ENCODE measurements at regions not wholly inside any gene's neighbourhood (a gene's known extent, or its start where the extent isn't known, plus 50 kb on each side); places are given as distances from the start of the nearest gene placed in this dataset.

DNA sequence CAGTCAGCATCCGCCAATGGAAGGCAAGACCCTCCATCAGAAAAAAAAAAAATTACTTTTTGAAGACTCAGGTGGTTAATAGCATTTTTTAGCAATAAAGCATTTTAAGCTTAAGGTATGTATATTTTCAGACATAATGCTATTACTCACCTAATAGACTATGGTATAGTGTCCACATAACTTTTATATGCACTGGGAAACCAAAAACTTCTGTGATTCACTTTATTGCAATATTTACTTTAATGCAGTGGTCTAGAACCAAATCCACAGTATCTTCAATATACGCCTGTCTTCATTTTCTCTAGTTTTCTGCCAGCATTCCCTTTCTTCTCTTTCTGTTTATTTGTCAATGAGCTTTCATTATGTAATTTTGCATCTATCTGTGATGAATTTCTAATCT lies 418.1 kb downstream of the SLITRK6 start:
- no peak overlapping the region for H3K9ac ChIP-seq (ENCODE audit: low read depth, low read length, poor library complexity, severe bottlenecking)
- no peaks in the 10 kb centered on the region for H3K27me3 ChIP-seq (ENCODE audit: insufficient read depth, low read length, poor library complexity, severe bottlenecking)
- no peak overlapping the region for H2AFZ ChIP-seq (ENCODE audit: low read length)
- H3K36me3 ChIP-seq (ENCODE audit: insufficient read depth, low read length): no peaks in the 10 kb centered on the region
- H4K20me1 ChIP-seq (ENCODE audit: insufficient read depth, low read length, poor library complexity, severe bottlenecking): no peaks in the 10 kb centered on the region
- H3K4me3 ChIP-seq (ENCODE audit: low read length, poor library complexity, severe bottlenecking): no peak overlapping the region
- H3K9me2 ChIP-seq (replicated peaks; ENCODE audit: low read depth, low read length): no peaks in the 10 kb centered on the region
- peaks cover 18% of the 10 kb centered on the region for H3K4me1 ChIP-seq (ENCODE audit: insufficient read depth, low read length, poor library complexity, severe bottlenecking)
- no peak overlapping the region for H3K4me2 ChIP-seq (ENCODE audit: low read depth, low read length, poor library complexity, severe bottlenecking)
- H3F3A ChIP-seq (ENCODE audit: low read depth): no peaks in the 10 kb centered on the region
- H3K79me2 ChIP-seq (ENCODE audit: insufficient read depth, low read length): no peaks in the 10 kb centered on the region
- no peak for TF ChIP-seq EZH2phosphoT487 (IDR thresholded peaks at IDR 0.05; ENCODE audit: borderline replicate concordance)
- TF ChIP-seq, protein P1, sequence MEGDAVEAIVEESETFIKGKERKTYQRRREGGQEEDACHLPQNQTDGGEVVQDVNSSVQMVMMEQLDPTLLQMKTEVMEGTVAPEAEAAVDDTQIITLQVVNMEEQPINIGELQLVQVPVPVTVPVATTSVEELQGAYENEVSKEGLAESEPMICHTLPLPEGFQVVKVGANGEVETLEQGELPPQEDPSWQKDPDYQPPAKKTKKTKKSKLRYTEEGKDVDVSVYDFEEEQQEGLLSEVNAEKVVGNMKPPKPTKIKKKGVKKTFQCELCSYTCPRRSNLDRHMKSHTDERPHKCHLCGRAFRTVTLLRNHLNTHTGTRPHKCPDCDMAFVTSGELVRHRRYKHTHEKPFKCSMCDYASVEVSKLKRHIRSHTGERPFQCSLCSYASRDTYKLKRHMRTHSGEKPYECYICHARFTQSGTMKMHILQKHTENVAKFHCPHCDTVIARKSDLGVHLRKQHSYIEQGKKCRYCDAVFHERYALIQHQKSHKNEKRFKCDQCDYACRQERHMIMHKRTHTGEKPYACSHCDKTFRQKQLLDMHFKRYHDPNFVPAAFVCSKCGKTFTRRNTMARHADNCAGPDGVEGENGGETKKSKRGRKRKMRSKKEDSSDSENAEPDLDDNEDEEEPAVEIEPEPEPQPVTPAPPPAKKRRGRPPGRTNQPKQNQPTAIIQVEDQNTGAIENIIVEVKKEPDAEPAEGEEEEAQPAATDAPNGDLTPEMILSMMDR (conservative IDR thresholded peaks at IDR 0.05; ENCODE audit: low read length): no peak
- H3K9me3 ChIP-seq (ENCODE audit: insufficient read depth, low read depth, low read length): no peaks in the 10 kb centered on the region

DNA sequence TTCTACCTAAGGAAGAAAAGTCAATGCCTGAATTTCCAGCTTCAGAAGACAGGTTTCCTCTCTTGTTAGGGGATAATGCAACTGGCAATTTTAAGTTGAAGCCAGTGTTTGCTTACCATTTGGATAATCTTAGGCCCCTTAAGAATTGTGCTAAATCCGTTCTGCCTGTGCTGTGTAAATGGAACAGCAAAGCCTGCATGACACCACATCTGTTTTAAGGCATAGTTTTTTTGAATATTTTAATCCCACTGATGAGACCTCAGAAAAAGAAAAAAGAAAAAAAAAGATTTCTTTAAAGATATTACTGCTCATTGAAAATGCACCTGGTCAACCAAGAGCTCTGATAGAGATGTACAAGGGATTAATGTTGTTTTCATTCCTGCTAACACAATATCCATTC lies 419.2 kb downstream of the SLITRK6 start:
- Histone ChIP-seq H4K20me1 (ENCODE audit: insufficient read depth, low read length, poor library complexity, severe bottlenecking) (no peaks in the 10 kb centered on the region), H3K4me3 (ENCODE audit: low read length, poor library complexity, severe bottlenecking) (no peak overlapping the region), H3K36me3 (ENCODE audit: insufficient read depth, low read length) (no peaks in the 10 kb centered on the region), H3K9me2 (replicated peaks; ENCODE audit: low read depth, low read length) (no peaks in the 10 kb centered on the region), H3K4me1 (ENCODE audit: insufficient read depth, low read length, poor library complexity, severe bottlenecking) (peaks cover 13% of the 10 kb centered on the region), H3K27me3 (ENCODE audit: insufficient read depth, low read length, poor library complexity, severe bottlenecking) (no peaks in the 10 kb centered on the region), H3K9me3 (ENCODE audit: insufficient read depth, low read depth, low read length) (no peaks in the 10 kb centered on the region), H3K79me2 (ENCODE audit: insufficient read depth, low read length) (no peaks in the 10 kb centered on the region), H3K4me2 (ENCODE audit: low read depth, low read length, poor library complexity, severe bottlenecking) (peak overlapping the region; percentile 33), H3K9ac (ENCODE audit: low read depth, low read length, poor library complexity, severe bottlenecking) (no peak overlapping the region), H2AFZ (ENCODE audit: low read length) (peak overlapping the region; percentile 73; the same call in 1 of the 2 replicates), H3F3A (ENCODE audit: low read depth) (no peaks in the 10 kb centered on the region)
- TF ChIP-seq, protein P1 (conservative IDR thresholded peaks at IDR 0.05; ENCODE audit: low read length): no peak
- no peak for TF ChIP-seq EZH2phosphoT487 (IDR thresholded peaks at IDR 0.05; ENCODE audit: borderline replicate concordance)

DNA sequence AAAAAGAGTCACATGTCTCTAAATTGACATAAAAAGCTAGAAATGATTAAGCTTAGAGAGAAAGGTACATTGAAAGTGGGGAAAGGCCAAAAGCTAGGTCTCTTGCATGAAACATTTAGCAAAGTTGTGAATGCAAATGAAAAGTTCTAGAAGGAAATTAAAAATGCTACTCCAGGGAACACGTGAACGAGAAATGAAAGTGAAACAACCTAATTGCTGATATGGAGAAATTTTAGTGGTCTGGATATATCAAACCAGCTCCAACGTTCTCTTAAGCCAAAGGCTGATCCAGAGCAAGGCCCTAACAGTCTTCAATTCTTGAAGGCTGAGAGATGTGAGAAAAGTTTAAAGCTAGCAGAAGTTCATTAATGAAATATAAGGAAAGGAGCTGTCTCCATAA lies 419.8 kb downstream of the SLITRK6 start:
- Histone ChIP-seq H3K9ac (ENCODE audit: low read depth, low read length, poor library complexity, severe bottlenecking) (no peak overlapping the region), H3K36me3 (ENCODE audit: insufficient read depth, low read length) (no peaks in the 10 kb centered on the region), H2AFZ (ENCODE audit: low read length) (peak overlapping the region; percentile 73; the same call in 1 of the 2 replicates), H3K9me2 (replicated peaks; ENCODE audit: low read depth, low read length) (no peaks in the 10 kb centered on the region), H4K20me1 (ENCODE audit: insufficient read depth, low read length, poor library complexity, severe bottlenecking) (no peaks in the 10 kb centered on the region), H3K79me2 (ENCODE audit: insufficient read depth, low read length) (no peaks in the 10 kb centered on the region), H3K4me1 (ENCODE audit: insufficient read depth, low read length, poor library complexity, severe bottlenecking) (peaks cover 13% of the 10 kb centered on the region), H3K4me2 (ENCODE audit: low read depth, low read length, poor library complexity, severe bottlenecking) (peak overlapping the region; percentile 33), H3K9me3 (ENCODE audit: insufficient read depth, low read depth, low read length) (no peaks in the 10 kb centered on the region), H3F3A (ENCODE audit: low read depth) (no peaks in the 10 kb centered on the region), H3K27me3 (ENCODE audit: insufficient read depth, low read length, poor library complexity, severe bottlenecking) (no peaks in the 10 kb centered on the region), H3K4me3 (ENCODE audit: low read length, poor library complexity, severe bottlenecking) (no peak overlapping the region)
- TF ChIP-seq, protein P1 (conservative IDR thresholded peaks at IDR 0.05; ENCODE audit: low read length): no peak
- no peak for TF ChIP-seq EZH2phosphoT487 (IDR thresholded peaks at IDR 0.05; ENCODE audit: borderline replicate concordance)
